GM20000 (cell line): ENCODE measurements at regions not wholly inside any gene's neighbourhood (a gene's known extent, or its start where the extent isn't known, plus 50 kb on each side); places are given as distances from the start of the nearest gene placed in this dataset.

Experiments
- DNase-seq: peaks from one replicate; pipeline ENCODE4 v3.0.0; 2012; ENCODE audit warnings: low spot score
- TF ChIP-seq, protein P1 (sequence below): IDR thresholded peaks from 2 replicates; pipeline ENCODE4 v1.5.1; 2012; ENCODE audit warnings: mild to moderate bottlenecking, control low read depth; ENCODE audit errors: extremely low read depth, missing control alignments

DNA sequence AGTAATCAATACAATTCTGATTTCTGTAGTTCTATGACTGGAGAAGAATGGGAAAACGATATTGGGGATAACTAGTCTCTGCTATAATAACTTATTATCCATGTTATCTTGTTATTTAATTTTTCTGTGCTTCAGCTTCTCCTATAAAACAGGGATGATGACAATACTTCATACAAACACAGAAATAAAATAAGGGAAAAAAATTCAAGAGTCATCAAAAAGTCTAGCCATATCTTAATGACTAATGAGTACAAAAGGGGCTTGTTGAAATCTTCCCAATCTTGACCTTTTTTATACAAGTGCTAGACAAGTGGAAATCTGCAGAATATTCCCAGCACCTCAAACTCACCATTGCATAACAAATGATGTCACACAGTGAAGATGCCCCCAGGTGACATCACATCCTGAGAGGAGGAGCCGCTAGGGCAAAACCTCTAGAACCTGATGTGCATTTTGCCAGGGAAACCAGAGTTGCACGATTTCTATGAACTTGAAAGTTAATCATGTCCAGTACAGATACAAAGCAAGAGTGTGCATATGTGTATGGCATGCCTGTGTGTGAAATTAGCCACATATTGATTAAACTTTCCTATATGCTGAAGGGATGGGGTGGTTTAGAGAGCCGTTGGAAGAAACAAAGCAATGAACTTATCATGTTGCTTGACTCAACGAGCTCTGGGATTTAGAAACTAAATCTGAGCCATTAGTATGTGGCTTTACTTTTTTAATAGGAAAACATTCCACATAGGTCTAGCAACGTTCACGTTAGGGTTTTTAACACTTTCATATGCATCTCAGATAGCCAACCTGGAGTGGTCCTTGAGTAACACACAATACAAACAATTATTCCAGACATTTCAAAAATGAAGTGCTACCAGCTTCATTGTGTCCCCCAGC is 278.9 kb downstream of the SLC4A3 start:
- TF ChIP-seq, protein P1, sequence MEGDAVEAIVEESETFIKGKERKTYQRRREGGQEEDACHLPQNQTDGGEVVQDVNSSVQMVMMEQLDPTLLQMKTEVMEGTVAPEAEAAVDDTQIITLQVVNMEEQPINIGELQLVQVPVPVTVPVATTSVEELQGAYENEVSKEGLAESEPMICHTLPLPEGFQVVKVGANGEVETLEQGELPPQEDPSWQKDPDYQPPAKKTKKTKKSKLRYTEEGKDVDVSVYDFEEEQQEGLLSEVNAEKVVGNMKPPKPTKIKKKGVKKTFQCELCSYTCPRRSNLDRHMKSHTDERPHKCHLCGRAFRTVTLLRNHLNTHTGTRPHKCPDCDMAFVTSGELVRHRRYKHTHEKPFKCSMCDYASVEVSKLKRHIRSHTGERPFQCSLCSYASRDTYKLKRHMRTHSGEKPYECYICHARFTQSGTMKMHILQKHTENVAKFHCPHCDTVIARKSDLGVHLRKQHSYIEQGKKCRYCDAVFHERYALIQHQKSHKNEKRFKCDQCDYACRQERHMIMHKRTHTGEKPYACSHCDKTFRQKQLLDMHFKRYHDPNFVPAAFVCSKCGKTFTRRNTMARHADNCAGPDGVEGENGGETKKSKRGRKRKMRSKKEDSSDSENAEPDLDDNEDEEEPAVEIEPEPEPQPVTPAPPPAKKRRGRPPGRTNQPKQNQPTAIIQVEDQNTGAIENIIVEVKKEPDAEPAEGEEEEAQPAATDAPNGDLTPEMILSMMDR, result no peak
- no peak for DNase-seq

DNA sequence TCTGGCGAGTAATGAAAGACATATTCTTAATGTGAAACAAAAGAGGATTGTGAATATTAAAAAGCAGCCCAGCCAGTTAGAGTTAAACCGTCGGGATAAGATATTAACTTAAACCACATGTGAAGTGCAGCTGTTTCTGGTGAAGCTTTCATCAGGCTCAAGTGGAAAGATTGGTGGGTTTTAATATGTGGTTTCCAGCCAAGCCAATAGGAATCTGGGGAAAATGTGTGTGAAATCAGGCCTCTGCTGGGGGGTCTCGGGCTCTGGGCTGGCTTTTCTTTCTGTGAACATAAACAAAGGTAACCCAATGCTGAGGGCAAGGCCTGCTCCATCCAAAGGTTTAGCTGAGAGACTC is 279.6 kb downstream of the SLC4A3 start:
- DNase-seq, result no peak
- TF ChIP-seq, protein P1, result no peak

DNA sequence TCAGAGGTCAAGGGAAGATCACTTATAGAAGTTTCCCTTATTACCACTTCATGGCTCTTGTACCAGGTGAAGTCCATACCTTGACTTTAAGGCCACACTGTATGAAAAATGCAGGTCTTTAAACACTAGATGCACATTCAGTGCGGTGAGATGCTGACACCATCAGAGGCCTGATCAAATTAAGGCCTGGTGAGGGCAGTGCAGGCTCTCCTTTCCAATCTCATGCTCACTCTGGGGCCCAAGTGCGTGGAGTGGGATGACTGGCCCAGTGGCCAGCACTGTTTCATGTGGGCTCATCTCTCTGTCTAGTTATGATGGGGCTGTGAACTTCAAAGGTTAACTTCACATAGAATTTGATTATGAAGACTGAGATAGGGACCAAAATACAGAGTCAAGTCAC is 281.1 kb downstream of the SLC4A3 start:
- DNase-seq, result no peak
- TF ChIP-seq, protein P1, result no peak

DNA sequence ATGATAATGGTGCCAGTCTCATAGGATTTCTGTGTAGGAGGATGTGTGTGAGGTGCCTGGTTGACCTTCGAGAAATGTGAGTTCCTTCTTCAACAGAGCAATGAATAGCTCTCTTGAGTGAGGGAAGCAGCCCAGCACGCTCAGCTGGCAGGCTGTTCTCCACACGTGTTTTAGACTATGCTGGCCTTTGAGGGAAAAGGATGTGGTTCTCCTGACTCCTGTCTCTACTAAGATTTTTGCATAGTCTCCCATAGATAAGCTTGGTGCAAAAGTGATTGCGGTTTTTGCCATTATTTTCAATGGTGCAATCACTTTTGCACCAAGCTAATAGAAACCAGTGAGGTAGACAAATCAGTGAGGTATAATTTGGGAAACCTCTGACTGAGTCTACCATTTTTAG is 284.1 kb downstream of the SLC4A3 start:
- DNase-seq, result no peak

DNA sequence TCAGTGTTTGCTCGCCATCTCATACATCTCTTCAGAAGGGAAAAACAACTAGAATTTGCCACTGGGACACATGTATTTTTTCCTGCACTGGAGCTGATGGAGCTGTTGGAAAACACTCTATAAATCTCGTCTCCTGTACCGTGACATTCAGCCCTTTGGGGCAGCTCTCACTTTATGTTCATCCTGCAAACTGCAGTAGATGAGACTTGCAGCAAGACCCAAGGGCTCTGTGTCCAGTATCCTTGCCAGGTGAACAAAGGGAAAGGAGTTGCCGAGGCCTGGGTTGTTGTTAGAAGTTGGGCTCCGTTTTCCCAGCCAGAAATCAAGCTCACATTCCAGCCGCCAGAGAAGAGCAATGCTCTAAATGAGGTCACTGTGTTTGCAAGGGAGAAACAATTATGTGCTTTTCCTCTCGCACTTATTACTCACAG is 285.1 kb downstream of the SLC4A3 start:
- DNase-seq, result no peak
- TF ChIP-seq, protein P1, result no peak

More for the DNA sequence above, 284.1 kb downstream of the SLC4A3 start:
- TF ChIP-seq, protein P1, result no peak

DNA sequence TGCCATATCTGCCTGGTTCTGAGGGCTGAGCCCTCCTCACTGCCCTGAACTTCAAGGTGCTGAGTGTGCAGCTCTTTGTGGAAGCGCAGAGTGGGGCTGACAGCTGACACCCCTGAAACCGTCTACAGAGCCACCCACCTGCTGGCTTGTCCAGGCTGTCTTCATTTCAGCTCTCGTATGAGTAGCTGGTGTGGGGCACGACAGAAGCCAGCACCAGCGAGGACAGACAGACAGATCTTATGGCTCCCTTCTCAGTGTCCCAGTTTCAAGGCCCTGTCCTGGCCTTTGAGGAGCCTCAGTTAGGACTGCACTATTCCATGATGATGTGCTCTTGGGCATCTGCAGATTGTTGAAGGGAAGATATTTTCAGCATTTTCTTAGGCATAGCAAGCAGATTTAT is 287.1 kb downstream of the SLC4A3 start:
- TF ChIP-seq, protein P1, result no peak
- no peak for DNase-seq

DNA sequence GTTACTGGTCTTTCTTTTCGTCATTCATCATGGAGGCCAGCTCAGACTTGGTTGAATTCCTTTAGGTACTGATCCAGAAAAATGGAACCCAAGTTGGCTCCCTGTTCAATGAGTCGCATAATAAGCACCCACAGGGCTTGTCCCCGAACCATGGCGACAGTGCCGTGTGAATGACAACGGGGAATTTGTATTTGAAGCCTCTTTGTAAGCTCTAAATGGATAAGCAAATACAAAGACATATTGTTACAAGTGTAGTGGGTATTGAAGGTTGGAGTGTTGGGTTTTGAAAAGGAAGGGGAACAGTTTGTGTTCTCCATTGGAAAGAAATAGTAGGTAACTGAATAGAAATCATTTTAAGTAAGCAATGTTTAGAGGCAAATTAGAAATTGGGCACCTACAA is 288.9 kb downstream of the SLC4A3 start:
- DNase-seq, result no peak
- TF ChIP-seq, protein P1, result no peak
